ENCODE measurements at regions not wholly inside any gene's neighbourhood (a gene's known extent, or its start where the extent isn't known, plus 50 kb on each side); places are given as distances from the start of the nearest gene placed in this dataset.

DNA sequence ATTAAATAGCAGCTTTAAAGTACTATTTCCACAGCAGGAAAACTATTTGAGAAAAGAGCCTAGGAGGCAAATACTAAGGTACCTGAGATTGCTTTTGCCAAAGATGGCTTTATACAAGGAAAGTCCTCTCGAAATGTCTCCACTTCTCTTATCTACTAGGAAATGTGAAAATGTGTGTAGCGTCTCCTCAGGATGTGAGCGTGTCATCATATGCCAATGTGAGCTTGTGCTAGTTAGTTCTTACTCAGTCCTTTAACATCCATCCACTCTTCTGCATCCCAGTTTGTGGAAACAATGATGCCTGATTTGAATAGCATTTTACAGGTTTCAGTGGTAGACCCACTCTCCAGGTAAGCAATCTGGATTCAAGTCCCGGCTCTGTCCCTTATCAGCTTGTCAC, 421.0 kb downstream of the DYNC2H1 start:
- no peak for DNase-seq

GRCh38 chr11:103532133-103532788, 423.0 kb downstream of the DYNC2H1 start:
- no peak for DNase-seq

- no peak for DNase-seq
Observed at GRCh38 chr11:103534191-103534590, 425.0 kb downstream of the DYNC2H1 start.

- no peak for DNase-seq
Observed at GRCh38 chr11:103534959-103535358, 425.7 kb downstream of the DYNC2H1 start.

GRCh38 chr11:103536335-103536722, 427.1 kb downstream of the DYNC2H1 start:
- no peak for DNase-seq

DNA sequence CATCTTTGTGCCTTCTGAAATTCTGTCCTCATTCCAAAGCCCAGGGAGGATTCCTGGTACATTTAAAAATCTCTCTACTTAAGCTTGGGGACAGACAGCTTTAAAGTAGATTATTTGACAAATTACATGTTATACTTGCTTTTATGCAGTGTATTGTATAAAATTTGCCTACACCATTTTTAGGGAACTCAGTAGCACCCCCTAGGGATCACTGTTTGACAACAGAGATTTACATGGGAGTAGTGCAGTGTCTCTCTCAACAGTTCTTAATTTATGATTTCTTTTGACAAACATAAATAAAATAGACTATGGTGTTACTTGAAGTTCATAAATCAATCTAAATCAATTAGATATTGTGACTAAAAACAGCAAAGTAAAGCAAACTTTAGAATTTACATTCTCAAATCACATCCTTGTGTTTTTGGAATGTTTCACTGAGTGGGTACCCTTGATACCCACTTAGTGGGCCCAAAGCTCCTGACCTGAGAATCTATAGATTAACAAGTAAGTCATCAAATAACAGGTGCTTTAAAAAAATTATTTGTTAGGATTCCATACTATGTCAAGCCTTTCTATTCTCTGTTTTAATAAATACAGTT, 428.8 kb downstream of the DYNC2H1 start:
- no peak for DNase-seq

- DNase-seq = no peak
Observed at GRCh38 chr11:103539166-103539565, 429.9 kb downstream of the DYNC2H1 start.

- DNase-seq = no peak
Observed at GRCh38 chr11:103541186-103541795, 432.1 kb downstream of the DYNC2H1 start.

DNA sequence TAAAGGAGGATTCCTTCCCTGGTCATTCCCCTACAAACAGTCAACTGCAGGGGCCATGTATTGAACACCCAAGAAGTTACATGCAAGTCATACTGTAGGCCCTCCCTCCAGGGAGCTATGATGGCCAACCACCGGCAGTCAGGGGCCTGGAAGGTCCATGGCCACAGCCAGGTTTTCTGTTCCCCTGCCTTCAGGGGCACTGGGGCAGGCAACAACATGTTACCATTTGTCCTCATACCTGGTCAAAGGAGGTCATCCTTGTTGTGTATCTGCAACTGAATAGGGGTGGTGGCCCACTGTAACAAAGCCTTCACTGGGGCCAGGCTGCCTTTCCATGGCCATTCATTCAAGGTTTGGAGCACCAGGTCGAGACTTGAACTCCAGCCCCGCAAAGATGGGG, 433.6 kb downstream of the DYNC2H1 start:
- no peak for DNase-seq

DNA sequence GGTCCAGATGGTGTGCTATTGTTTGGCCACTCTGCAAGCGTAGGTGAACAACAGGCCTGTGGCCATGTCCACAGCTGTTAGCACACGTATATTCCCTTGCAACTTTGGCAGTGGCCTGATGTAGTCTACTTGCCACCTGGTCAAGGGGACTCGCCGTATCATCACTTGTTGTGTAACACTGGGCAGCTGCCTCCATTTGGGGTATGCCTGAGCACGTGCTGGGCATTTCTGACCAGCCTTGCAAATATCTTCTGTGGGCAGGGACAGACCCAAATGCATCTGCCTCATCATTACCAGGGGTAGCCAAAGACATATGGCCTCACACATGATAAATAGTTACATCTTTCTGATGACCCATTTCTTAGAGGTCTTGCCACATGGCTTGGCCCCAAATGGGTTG, 434.2 kb downstream of the DYNC2H1 start:
- no peak for DNase-seq

- DNase-seq = no peak
Observed at GRCh38 chr11:103544874-103545273, 435.6 kb downstream of the DYNC2H1 start.

DNA sequence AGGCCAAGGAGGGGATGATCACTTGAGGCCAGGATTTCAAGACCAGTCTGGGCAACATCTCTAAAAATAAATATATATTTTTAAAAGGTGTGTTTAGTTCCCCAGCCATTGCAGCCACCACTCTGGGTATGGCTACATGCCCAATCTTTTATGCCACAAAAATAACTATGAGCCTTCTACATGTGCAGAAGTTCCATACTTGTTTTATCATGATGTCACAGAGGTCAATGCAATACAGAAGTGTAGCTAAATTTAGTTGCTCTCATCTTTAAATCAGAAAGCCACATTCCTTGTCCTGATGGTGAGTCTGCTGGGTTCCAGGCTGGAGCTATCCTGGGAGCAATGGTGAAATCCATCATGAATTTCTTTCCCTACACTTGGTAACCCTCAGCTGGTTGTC, 436.3 kb downstream of the DYNC2H1 start:
- DNase-seq = no peak

DNA sequence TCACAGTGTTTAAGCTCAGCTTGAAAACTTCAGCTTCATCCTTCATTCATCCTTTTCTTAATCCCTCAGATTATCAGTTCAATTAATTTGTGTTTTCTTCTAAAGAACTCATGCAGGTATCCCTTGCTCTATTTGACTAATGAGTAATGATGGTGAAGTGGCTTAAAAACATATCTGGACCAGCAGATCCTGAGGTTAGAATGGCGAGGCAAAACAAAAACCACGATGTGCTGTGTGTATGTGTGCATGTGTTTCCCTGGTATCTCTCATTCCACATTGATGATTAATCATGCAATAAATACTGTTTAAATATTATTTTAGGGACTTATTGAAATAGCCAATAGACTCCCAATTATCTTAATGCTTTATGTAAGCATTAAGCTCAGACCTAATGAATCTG, 437.0 kb downstream of the DYNC2H1 start:
- no peak for DNase-seq

GRCh38 chr11:103547024-103547423, 437.8 kb downstream of the DYNC2H1 start:
- DNase-seq = no peak

- DNase-seq = no peak
Observed at GRCh38 chr11:103547691-103548090, 438.5 kb downstream of the DYNC2H1 start.

DNA sequence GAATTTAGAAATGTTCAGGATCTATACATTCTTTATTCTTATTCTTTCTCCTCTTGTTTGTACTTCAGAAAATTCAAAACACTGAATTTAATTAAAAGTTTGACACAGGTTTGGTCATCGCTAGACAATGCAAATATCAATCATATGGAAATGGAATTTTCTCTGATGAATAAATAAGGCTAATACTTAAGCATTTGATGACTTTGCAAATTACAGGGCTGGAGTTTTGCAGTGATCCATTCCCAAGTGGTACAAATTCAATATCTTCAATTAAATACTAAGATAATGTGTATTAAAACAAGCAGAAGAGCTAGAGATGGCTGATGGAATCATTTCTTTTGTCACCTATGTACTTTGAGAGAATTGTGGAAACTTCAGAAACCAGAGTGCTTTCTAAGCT, 439.6 kb downstream of the DYNC2H1 start:
- DNase-seq = no peak

DNA sequence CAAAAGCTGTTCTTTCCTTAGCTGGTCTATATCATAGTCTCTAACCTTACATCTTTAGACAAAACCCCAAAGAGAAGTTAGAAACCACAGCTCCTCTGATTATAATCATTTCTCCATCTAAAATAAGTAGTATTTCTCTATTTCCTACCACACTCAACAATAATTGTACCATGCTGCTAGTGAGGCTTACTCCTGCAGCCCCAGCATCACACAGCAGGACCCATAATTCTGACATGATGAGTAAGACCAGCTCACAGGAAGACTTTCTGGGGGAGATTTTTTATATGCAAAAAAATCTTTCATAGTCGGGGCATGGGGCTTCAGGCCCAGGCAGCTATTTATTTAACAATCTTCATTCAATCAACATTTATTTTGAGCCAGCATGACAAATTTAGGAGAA, 441.6 kb downstream of the DYNC2H1 start:
- DNase-seq = no peak

DNA sequence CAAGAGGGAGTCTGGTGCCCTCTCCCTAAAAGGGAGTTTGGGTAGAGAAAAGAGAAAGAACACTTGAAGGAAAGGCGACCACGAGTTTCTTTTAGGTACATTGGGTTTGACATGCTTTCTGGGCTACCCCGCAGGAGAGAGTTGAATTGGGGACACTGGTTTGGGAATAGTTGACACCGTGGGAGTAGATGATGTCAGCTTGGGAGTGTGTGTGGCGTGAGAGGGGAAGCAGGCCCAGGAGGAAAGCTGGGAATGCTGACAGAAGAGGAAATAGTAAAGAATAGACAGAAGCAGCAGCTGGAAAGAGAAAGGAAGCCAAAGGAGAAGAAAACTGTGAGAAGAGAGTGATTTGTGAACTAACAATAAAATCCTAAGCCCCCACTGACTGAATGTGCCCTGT, 442.9 kb downstream of the DYNC2H1 start:
- no peak for DNase-seq

GRCh38 chr11:103556171-103556570, 446.9 kb downstream of the DYNC2H1 start:
- no peak for DNase-seq

- no peak for DNase-seq
Observed at GRCh38 chr11:103566116-103566515, 456.9 kb downstream of the DYNC2H1 start.

- no peak for DNase-seq
Observed at GRCh38 chr11:103581760-103582159, 454.7 kb upstream of the DDI1 start.

DNA sequence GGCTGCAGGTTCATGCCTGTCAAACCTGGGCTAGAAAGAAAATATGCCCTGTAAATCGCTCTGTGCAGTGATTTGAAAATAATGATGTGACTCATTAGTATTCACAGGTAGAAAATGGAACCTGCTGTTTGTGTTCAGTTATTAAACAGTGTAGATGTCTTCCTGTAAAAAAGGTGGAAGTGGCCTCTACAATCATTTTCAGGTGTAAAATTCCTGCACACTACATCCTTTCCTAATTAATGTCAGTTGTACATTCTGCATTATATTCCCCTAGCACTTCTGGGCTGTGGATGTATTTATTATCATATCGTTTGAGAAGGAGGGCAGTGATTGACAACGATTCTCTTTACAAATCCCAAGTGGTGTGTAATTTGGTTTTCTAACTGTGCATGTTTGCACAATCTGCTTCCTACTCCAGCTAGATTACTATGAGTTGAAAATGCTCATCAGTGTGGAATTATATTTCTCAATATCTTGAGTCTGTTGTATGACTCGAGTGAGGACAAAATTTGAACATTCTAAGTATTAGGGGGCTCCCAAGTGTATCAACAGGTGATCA, 454.0 kb upstream of the DDI1 start:
- no peak for DNase-seq

GRCh38 chr11:103584021-103584420, 452.4 kb upstream of the DDI1 start:
- no peak for DNase-seq

DNA sequence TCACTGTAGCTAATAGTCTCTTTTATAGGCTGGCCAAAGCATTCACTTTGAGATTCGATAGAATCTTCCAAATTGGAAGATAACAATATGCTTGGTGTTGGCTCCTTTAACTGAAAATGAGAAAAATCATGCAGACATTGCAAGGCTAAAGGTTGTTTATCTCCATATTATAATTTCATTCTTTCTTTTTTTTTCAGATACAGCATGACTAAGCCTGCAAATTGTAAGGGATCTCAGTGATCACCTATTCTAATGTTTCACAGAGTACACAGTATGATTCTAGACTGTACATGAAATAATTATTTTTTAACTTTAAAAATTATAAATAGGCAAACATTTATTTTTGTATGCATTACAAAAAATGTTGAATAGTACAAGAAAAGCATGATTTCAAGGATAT, 451.7 kb upstream of the DDI1 start:
- DNase-seq = no peak

All from activated CD4-positive, alpha-beta T cell treated with anti-CD3 and anti-CD28 coated beads for 1 hour (primary cell).